ENCODE measurements at regions not wholly inside any gene's neighbourhood (a gene's known extent, or its start where the extent isn't known, plus 50 kb on each side); places are given as distances from the start of the nearest gene placed in this dataset.
A peak's percentile ranks its signal among the peaks of the same experiment; 100 is the strongest.

DNA sequence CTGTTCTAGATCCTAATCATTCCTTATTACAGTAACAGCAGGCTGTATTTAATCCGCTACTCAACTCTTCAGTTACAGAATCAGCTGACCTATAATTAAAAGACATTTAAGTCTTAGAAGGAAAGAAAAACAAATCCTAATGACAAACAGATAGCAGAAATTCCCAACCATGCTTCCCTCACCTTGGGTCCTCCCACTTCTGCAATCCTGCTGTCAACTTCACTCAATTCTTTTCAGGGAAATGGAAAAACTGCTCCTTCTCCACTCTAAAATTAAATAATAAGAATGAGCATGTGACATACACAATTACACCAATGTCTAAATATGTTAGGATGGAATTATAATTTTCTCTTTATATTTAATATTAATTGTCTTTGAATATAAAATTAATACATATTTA, 182.6 kb upstream of the LYPLAL1 start:
- no peak for DNase-seq (ENCODE audit: low spot score)

DNA sequence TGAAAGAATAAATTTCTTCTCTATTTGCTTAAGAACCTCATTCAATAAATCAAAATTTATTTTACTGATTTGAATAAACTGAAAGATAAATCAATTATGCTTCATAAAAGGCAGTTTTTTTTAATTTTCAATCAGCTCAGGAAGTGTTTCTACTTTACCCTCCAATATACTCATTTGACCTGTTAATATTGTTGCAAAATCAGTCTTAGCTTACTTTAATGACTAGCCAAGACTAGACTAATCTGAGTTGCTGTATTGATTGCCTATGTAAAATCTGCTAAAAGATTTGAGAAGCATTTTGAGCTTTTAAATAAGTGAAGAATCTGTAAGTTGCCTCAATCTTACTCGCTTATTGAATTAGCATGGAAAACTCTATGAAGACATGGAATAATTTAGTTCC, 179.1 kb upstream of the LYPLAL1 start:
- no peak for DNase-seq (ENCODE audit: low spot score)

DNA sequence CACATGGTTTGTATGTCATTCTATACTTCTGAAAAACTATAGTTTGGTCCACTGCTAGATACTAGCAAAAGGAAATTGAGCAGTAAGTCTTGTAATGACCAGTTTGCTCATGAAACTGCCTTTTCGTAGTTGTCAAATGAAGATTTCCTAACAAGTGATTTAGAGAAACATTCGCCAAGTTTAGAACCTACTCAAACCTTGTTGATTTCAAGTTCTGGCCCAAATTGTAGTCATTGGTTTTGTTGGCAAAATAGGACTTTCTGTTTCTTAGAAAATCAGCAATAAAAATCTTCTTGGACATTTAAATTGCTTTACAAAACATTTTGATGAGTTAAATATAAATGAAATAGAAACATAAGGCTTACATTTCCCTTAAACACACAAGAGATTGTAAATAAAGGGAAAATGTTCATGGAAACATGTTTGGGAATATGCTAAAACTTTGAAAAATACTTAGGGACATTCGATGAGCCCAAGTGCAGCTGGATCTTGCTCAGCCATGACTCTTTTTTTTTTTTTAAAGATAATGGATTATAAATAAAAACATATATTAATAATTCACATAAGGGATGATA, 178.5 kb upstream of the LYPLAL1 start:
- no peak for DNase-seq (ENCODE audit: low spot score)

DNA sequence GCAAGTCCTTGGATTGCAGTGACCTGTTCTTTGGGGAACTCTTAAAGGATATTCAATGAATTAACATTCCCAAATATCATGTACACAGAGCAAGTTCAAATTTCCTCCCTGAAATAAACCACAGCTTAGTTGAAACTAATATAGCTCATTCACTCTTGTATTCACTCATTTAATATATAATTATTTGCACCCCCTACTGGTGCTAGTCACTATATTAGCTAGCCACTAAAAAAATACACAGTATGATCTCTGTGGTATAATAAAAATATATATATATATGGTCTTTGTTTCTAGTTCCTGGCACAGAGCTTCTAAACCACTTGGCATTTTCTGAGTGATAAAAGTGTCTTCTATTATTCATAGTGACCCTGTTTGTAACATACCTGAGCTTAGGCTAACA, 177.3 kb upstream of the LYPLAL1 start:
- no peak for DNase-seq (ENCODE audit: low spot score)

DNA sequence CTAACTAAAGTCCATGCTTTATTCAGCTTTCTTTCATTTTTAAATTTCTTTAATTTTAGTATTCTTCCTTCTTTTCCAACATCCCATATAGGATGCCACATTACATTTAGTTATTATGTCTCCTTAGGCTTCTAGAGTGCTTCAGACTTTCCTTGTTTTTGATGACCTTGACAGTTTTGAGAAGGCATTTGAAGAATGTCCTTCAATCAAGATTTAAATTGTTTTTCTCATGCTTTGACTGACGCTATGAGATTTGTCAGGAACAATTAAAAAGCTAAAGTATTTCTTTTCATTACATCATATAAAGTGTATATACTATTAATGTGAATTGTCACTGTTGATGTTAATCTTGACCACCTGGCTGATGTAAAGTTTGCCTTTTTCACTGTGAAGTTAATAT, 173.7 kb upstream of the LYPLAL1 start:
- no peak for DNase-seq (ENCODE audit: low spot score)

DNA sequence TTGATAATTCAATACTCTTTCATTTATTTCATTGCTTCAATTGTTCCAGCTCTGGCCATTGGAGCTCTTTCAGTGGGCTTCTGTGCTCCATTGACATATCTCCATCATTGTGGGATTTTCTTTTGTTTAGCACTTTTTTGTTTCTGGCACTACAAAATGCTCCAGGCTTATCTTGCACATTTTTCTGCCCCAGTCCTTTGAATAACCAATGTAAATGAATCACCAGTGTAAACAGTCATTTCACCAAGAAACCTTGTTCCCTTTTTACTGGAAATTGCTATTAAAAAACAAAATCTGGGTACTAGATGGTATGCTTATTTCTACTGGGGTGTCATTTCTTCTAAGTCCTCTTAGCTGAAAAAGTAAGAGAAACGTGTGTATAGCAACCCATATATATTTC, 173.0 kb upstream of the LYPLAL1 start:
- DNase-seq (ENCODE audit: low spot score), result no peak

DNA sequence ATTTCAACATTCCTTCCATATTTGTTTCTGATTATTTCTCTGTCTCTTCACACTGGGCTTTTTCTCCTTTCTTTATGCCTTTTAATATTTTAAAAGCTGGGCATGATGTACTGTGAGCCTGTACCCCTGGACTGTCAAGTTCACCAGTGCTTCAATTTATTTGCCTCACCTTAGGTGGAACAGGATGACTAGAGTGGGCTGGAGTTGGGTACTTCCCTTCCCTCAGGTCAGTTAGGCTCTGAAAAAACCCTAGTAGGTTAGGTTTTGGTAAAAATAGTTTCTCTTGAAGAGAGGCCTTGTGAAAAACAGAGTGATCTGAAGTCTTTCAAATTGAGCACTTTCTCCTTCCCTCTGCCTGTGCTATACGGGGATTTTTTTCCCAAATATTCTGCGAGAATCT, 163.0 kb upstream of the LYPLAL1 start:
- DNase-seq (ENCODE audit: low spot score), result no peak

DNA sequence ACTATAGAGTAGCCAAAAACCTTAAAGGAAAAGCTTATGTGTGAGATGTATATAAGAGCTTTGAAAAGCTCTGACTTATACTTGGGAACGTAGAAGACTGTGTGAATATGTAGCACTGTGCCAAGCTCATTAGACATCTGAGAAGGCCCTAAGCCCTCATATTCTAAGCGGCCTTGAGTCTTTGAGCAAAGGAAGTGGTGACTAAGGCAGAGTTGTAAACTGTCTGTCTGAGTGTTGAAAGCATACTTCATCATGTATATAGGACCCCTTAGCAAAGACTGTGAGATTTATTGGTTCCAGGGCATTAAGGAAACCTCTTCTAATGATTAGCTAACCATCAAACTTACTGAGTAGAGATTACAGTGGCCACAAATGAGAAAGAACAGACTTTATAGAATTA, 153.3 kb upstream of the LYPLAL1 start:
- no peak for DNase-seq (ENCODE audit: low spot score)

DNA sequence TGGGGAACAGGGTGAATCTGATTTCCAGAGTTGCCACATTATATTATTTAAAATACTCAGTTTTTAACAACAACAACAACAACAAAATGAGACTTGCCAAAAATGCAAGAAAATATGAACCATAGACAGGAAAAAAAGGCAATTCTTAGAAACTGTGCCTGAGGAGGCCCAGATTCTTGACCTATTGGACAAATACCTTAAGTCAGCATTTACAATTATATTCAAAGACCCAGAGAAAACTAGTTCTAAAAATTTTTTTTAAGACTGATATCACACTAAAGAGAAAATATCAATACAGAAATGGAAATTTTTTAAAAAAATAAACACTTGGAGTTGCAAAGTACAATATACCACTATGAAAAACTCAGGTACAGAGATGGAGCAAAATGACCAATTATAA, 152.8 kb upstream of the LYPLAL1 start:
- DNase-seq (ENCODE audit: low spot score), result no peak

DNA sequence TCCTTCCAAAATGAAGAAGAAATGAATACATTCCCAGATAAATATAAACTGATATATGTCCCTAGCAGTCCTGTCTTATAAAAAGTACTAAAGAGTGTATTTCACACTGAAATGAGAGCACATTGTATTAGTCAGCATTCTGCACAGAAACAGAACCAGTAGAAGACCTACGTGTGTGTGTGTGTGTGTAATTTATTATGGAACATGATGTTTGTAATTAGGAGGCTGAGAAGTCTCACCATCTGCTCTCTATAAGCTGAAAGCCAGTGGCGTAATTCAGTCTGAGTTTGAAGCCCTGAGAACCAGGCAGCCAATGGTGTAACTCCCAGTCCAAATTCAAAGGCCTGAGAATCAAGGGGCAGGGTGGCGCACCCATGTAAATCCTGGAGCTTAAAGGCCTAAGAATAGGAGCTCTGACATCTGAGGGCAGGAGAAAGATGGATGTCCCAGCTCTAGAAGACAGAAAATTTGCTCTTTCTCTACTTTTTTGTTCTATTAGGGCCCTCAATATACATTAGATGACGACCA, 146.5 kb upstream of the LYPLAL1 start:
- peak; percentile 8 for DNase-seq (ENCODE audit: low spot score)

DNA sequence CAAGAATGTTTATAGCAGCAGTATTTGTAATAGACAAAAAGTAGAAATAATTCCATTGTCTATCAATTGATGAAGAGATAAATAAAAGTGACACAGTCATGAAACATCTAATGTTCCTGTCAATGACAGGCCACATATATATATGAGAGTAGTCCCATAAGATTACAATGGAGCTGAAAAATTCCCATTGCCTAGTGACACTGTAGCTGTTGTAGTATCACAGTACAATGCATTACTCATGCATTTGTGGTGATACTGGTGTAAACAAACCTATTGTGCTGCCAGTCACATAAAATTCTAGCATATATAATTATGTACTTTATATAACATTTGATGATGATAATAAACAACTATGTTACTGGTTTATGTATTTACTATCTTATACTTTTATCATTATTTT, 141.9 kb upstream of the LYPLAL1 start:
- no peak for DNase-seq (ENCODE audit: low spot score)

DNA sequence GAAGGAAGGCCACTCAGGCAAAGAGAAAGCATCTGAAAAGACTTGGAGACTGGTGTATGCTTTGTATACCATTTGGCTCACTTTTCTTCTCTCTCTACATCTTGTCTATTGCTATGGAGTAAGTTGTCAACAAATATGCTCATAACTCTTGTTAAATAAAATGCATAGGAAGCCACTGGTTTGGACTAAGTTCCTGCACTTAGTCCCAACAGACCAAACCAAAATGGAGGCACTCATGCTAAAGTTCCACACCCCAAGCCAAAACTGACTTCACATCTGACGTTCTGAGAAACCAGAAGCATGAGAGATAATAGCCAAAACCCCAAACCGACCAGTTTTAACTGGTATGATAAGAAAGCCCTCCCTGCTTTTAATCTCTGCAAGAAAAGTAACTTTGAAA, 135.3 kb upstream of the LYPLAL1 start:
- no peak for DNase-seq (ENCODE audit: low spot score)

DNA sequence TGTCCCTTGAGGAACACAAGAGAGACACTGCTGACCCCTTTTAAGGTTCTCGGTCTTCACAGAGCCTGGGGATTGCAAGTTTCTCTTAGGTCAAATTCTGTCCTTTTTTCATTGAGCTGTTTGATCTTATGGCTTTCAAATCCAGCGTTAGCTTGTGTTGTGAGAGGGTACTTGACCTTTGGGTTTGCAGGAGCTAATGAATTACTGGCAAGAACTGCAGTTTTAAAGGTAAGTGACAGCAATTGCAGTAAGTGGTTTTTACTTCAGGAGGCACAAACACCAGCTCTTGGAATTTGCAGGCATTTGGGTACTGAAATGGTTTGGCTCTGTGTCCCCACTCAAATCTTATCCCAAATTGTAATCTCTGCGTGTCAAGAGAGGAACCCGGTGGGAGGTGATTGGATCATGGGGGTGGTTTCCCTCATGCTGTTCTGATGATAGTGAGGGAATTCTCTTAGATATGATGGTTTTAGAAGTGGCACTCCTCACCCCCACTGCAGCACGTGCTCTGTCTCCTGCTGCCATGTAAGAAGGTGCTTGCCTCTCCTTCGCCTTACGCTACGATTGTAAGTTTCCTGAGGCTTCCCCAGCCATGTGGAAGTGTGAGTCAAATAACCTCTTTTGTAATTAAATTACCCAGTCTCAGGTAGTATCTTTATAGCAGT, 134.5 kb upstream of the LYPLAL1 start:
- DNase-seq (ENCODE audit: low spot score), result no peak

DNA sequence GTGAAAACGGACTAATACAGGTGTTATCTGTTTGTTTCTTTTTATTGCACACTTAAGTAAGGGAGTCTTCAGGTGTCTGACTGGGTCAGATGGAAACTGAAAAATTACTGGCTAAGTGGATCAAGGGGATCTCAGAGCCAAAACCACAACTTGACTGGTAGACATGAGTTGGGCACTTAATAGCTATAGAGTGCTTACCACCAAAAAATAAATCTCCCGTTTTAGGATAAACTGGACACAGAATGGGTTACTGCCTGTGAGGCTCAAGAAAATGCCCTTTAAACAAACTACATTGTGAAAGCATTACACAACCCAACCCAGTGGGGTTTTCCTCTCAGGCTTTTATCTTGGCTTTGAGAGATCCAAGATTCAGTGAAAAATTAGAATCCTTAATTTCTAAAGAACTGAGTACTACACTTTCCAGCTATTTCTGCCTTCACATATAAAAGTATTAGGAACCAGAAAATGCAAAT, 134.0 kb upstream of the LYPLAL1 start:
- DNase-seq (ENCODE audit: low spot score), result no peak

DNA sequence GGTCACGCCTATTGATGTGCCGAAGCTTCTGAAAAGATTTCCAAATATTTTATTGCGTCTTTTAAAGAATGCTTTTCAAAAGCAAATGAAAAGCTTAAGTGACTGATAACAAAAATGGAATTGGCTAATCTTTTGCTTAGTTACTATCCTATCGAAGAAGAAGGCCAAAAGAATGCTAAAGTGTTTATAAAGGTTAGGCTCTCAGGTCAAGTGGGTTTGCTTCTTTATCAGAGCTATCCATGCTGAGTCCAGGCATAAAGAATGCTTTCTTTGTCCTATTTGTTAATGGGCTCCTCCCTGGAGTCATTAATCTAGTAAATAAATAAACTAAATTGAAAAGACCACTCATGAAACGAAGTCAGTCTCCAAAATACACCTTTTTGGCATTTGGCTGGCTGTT, 133.4 kb upstream of the LYPLAL1 start:
- no peak for DNase-seq (ENCODE audit: low spot score)

DNA sequence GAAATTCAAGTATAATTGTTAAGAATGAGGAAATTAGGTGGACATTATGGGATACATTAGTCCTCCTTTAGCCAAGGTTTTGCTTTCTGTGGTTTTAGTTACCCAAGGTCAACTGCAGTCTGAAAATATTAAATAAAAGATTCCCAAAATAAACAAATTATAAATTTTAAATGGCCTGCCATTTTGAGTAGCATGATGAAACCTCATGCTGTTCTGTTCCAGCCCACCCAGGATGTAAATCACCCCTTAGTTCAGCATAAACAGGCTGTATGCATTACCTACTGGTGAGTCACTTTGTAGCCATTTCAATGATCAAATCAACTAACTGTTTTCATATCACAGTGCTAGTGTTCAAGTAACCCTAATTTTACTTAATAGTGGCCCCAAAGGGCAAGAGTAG, 132.5 kb upstream of the LYPLAL1 start:
- no peak for DNase-seq (ENCODE audit: low spot score)

DNA sequence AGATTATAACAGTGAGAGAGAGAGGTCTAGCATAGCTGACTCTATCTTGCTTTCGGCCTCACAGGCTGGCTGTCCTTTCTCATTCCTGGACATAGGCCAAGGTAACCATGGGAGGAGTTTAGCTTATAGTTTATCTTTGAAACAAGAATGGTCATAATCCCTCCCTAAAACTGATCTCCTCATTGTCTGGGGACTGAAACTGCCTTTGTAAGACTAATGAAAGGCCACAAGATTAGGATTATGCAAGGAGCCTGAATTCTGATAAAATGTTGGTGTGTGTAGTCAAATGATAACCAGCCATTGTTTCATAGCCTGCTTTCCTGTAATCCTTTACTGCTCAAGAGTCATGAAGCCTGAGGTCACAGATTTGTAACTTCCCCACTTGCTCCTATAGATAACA, 131.9 kb upstream of the LYPLAL1 start:
- no peak for DNase-seq (ENCODE audit: low spot score)

DNA sequence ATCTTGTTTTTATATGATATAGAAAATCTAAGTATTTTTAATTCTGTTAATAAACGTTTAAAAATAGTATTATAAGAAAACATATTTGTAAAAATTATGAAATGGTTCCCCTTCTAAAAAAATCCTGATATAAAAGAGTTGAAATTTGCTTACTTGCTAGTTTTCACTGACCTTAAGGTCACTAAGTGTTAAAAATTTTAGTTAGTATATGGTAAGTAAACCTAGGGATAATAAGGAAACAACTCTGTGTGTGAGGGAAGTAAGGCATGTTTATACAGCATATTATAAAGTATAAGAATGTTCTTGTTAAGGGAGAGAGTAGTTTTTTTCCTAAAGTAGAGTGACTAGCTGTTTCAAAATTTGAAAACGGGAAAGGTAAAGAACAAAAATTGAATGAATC, 130.9 kb upstream of the LYPLAL1 start:
- no peak for DNase-seq (ENCODE audit: low spot score)

DNA sequence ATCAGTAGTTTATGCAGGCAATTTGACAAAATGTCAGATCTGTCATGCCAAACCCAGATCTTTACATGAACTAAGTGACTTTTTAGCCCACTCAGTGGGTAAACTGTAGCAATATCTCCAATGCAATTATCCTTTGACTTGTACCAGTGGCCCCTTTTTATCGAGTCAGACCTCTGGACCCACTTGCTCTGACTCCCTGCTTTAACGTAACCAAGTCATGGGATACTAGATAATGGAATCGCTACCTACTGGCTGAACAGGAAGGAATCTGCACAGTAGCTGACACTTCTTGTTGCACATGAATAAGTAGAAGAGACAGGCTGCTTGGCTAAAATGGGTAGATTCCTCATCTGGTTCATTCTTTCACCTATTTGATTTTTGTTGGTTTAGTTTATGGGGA, 128.4 kb upstream of the LYPLAL1 start:
- no peak for DNase-seq (ENCODE audit: low spot score)

DNA sequence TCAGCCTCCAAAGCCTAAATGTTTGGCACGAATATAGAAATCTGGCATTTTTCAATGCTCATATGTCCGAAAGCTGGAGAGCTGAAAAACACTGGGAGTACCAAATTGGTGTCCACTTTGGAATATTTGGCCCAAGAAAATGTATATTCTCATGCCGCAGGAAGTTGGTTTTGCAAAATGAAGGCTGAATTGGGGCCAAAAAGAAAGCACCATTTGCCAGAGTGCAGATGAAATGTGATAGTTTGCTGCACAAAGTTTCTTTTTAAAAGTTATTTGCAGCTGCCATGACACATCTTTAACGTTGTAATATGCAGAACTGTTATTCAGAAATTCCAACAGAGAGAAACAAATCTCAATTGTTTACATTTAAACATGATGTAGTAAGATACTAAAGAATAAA, 124.2 kb upstream of the LYPLAL1 start:
- DNase-seq (ENCODE audit: low spot score), result no peak

DNA sequence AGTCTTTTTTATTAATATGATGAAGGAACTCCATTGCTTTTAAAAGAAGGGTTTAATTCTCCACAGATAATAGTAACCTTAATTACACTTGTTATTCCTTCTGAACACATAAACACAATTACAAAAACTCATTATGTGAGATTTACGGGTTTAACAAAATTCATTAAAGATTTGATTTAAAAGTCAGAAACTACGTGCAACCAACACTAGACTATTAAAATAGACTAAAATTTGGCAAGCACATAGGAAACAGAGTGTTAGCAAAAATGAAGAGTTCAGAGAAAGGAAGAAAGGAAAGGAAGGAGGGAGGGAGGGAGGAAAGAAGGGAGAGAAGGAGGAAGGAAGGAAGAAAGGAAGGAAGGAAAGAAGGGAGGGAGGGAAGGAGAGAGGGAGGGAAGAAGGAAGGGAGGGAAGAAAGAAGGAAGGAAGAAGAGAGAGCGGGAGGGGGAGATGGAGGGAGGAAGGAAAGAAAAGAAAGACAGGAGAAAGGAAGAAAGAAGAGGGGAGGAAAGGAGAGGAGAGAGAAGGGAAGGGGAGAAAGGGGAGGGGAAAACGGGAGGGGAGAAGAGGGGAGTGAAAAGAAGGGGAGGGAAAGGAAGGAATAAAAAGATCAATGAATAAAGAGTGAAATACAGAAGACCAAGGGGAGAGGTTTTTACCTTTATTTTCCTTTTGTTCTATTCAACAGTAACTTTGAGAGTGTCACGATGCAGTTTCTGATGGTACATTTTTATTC, 123.4 kb upstream of the LYPLAL1 start:
- DNase-seq (ENCODE audit: low spot score), result no peak

DNA sequence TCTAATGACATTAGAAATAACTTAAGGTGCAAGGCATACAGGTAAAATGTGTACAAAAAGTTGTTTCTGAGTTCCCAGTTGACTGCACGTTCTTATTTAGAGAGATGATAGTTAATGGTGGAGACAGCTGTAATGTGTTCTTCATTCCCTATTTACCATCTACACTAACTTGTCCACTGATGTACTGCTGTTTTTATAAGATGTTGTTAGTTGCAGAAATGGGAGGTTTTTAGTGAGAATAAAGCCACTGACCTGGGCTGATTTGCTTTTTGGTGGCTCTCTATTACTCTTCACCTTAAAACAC, 122.9 kb upstream of the LYPLAL1 start:
- no peak for DNase-seq (ENCODE audit: low spot score)

DNA sequence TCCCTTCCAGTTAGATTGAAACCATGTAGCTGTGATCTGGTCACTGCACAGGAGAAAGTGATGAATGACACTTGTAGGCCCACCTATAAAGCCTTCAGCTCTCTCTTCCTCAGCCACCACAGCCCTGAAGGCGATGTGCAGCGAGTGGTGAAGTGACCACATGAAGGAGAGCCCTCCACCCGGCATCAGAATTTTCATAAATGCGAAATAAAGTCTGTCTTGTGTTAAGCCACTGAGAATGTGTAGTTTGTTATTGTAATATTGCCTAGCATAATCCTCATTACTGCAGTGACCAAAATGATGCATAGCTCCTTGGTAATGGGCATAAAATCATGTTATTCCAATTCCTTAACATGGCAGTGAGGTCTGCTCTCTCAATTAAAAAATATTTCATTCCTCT, 122.1 kb upstream of the LYPLAL1 start:
- DNase-seq (ENCODE audit: low spot score), result no peak

Data from Ammon's horn (tissue), 1 donor.